SK-N-SH (cell line): ENCODE measurements at regions not wholly inside any gene's neighbourhood (a gene's known extent, or its start where the extent isn't known, plus 50 kb on each side); places are given as distances from the start of the nearest gene placed in this dataset.

ENCODE experiments used
- CTCF ChIA-PET: fragments of 300-600, 350-600 bp; formaldehyde crosslinking; extraction: SDS; loops from one replicate; lab custom pipeline; 2021; lab: Yijun Ruan, JAX
- POLR2A ChIA-PET: fragments of 350-600 bp; sonication (Branson Sonifier 250); formaldehyde crosslinking; extraction: SDS; loops from one replicate; lab custom pipeline; 2020; ENCODE audit warnings: antibody characterized with exemption, inconsistent platforms; lab: Yijun Ruan, JAX
- DNase-seq: peaks from one replicate; pipeline ENCODE4 v3.0.0; 2012
- H2AFZ ChIP-seq: fragments of 200-600 bp; sonication (generic); 2 replicates; pipeline ENCODE4 v1.8.1; 2016; ENCODE audit warnings: antibody characterized with exemption, mild to moderate bottlenecking, low read depth
- H3F3A ChIP-seq: fragments of 200-600 bp; sonication (generic); replicated peaks from 2 replicates; pipeline ENCODE3; 2016; ENCODE audit warnings: antibody characterized with exemption, mild to moderate bottlenecking; ENCODE audit not compliant: insufficient read depth
- H3K27ac ChIP-seq, 2 experiments: fragments of 200-500 bp in 1 of 2; fragments of 200-600 bp in 1 of 2; sonication (Bioruptor generic) in 1 of 2; sonication (generic), shearing (Covaris generic) in 1 of 2; 2 replicates each; pipeline versions ENCODE4 v1.5.1 to v1.6.1; 2014 to 2016; ENCODE audit warnings: low read depth in 2 of 2, inconsistent platforms in 1 of 2, low read length in 1 of 2, mild to moderate bottlenecking in 1 of 2, mixed read lengths in 1 of 2
- H3K27me3 ChIP-seq: fragments of 200-600 bp; sonication (generic), shearing (Covaris generic); 2 replicates; pipeline ENCODE4 v1.6.1; 2016; ENCODE audit warnings: mixed run types; ENCODE audit not compliant: insufficient read depth
- H3K36me3 ChIP-seq, 2 experiments: fragments of 200-500 bp in 1 of 2; fragments of 200-600 bp in 1 of 2; sonication (Bioruptor generic) in 1 of 2; sonication (generic) in 1 of 2; replicated peaks in 1 of 2; 2 replicates each; pipeline versions ENCODE3 to v1.5.1; 2014 to 2016; ENCODE audit warnings: low read length in 1 of 2, mild to moderate bottlenecking in 1 of 2; ENCODE audit not compliant: insufficient read depth in 2 of 2, control insufficient read depth in 1 of 2
- H3K4me1 ChIP-seq, 2 experiments: fragments of 200-500 bp in 1 of 2; fragments of 200-600 bp in 1 of 2; sonication (Bioruptor generic) in 1 of 2; sonication (generic), shearing (Covaris generic) in 1 of 2; 2 replicates each; pipeline versions ENCODE4 v1.5.1 to v1.6.1; 2014 to 2016; ENCODE audit warnings: low read depth in 1 of 2, low read length in 1 of 2, mixed run types in 1 of 2; ENCODE audit not compliant: insufficient read depth in 2 of 2, control insufficient read depth in 1 of 2
- H3K4me2 ChIP-seq: fragments of 200-600 bp; sonication (generic), shearing (Covaris generic); 2 replicates; pipeline ENCODE4 v1.6.1; 2017; ENCODE audit warnings: mixed run types
- H3K4me3 ChIP-seq, 2 experiments: fragments of 200-500 bp in 1 of 2; fragments of 200-600 bp in 1 of 2; sonication (Bioruptor generic) in 1 of 2; sonication (generic), shearing (Covaris generic) in 1 of 2; 2 replicates each; pipeline versions ENCODE4 v1.5.1 to v1.8.1; 2014 to 2016; ENCODE audit warnings: low read depth in 2 of 2, inconsistent platforms in 1 of 2, low read length in 1 of 2, mild to moderate bottlenecking in 1 of 2, mixed read lengths in 1 of 2, moderate library complexity in 1 of 2
- H3K79me2 ChIP-seq: fragments of 200-600 bp; sonication (generic); 2 replicates; pipeline ENCODE4 v1.8.1; 2017; ENCODE audit warnings: mild to moderate bottlenecking; ENCODE audit not compliant: insufficient read depth
- H3K9ac ChIP-seq: fragments of 200-600 bp; sonication (generic); 2 replicates; pipeline ENCODE4 v1.6.1; 2017; ENCODE audit warnings: mixed run types
- H3K9me2 ChIP-seq: fragments of 200-600 bp; sonication (generic); 2 replicates; pipeline ENCODE4 v1.6.1; 2017; ENCODE audit warnings: mixed run types
- H3K9me3 ChIP-seq: fragments of 200-600 bp; sonication (generic); 2 replicates; pipeline ENCODE4 v1.6.1; 2017; ENCODE audit warnings: mixed run types, mild to moderate bottlenecking, moderate library complexity
- H4K20me1 ChIP-seq: fragments of 200-600 bp; sonication (generic); 2 replicates; pipeline ENCODE4 v1.6.1; 2017; ENCODE audit warnings: mild to moderate bottlenecking, mixed run types; ENCODE audit not compliant: insufficient read depth
- CHD2 ChIP-seq: fragments of 150-350 bp; IDR thresholded peaks from 2 replicates; pipeline ENCODE4 v1.6.1; 2018; ENCODE audit warnings: low read length; ENCODE audit not compliant: partially characterized antibody
- ELF1 ChIP-seq: IDR thresholded peaks from 2 replicates; pipeline ENCODE4 v1.4.0; 2012
- EP300 ChIP-seq, 2 experiments: IDR thresholded peaks; 2 replicates each; pipeline versions ENCODE4 v1.4.0 to v1.6.1; 2012; ENCODE audit warnings: borderline replicate concordance in 1 of 2, low read depth in 1 of 2, low read length in 1 of 2
- FOSL2 ChIP-seq: IDR thresholded peaks from 2 replicates; pipeline ENCODE4 v1.4.0; 2012; ENCODE audit warnings: low read depth, mild to moderate bottlenecking, moderate library complexity, borderline replicate concordance
- FOXJ3 ChIP-seq: sonication (generic); formaldehyde crosslinking; IDR thresholded peaks from 2 replicates; pipeline ENCODE4 v1.5.1; 2020; ENCODE audit warnings: mild to moderate bottlenecking, missing genetic modification reagents
- FOXM1 ChIP-seq: IDR thresholded peaks from 2 replicates; pipeline ENCODE4 v1.4.0; 2012; ENCODE audit warnings: low read depth, mild to moderate bottlenecking
- GABPA ChIP-seq: IDR thresholded peaks from 2 replicates; pipeline ENCODE4 v1.4.0; 2012; ENCODE audit warnings: low read depth, mild to moderate bottlenecking
- IRF3 ChIP-seq: fragments of 150-350 bp; IDR thresholded peaks from 2 replicates; pipeline ENCODE4 v1.6.1; 2016; ENCODE audit warnings: mild to moderate bottlenecking, low read depth, low read length
- MAX ChIP-seq: IDR thresholded peaks from 2 replicates; pipeline ENCODE4 v1.4.0; 2012; ENCODE audit warnings: low read depth
- MXI1 ChIP-seq: IDR thresholded peaks from 2 replicates; pipeline ENCODE4 v1.6.1; 2012; ENCODE audit warnings: mild to moderate bottlenecking, low read depth, low read length, improper control_type of control experiment
- NRF1 ChIP-seq: IDR thresholded peaks from 2 replicates; pipeline ENCODE4 v1.6.1; 2012; ENCODE audit warnings: low read depth, mild to moderate bottlenecking, low read length
- PBX3 ChIP-seq: IDR thresholded peaks from 2 replicates; pipeline ENCODE4; 2012
- POLR2AphosphoS5 ChIP-seq: IDR thresholded peaks from 2 replicates; pipeline ENCODE4 v1.6.1; 2012; ENCODE audit warnings: low read depth, low read length
- RAD21 ChIP-seq: IDR thresholded peaks from 2 replicates; pipeline ENCODE4 v1.6.1; 2012; ENCODE audit warnings: mild to moderate bottlenecking, low read length
- RCOR1 ChIP-seq: fragments of 150-350 bp; IDR thresholded peaks from 2 replicates; pipeline ENCODE4 v1.6.1; 2017; ENCODE audit warnings: antibody characterized with exemption, low read length
- RXRA ChIP-seq: IDR thresholded peaks from 2 replicates; pipeline ENCODE4 v1.4.0; 2012; ENCODE audit warnings: low read depth, mild to moderate bottlenecking, borderline replicate concordance
- SMC3 ChIP-seq: IDR thresholded peaks from 2 replicates; pipeline ENCODE4 v1.6.1; 2012; ENCODE audit warnings: low read depth, low read length, improper control_type of control experiment
- USF1 ChIP-seq: IDR thresholded peaks from 2 replicates; pipeline ENCODE4 v1.4.0; 2012; ENCODE audit warnings: low read depth, borderline replicate concordance
- USF2 ChIP-seq: fragments of 150-350 bp; IDR thresholded peaks from 2 replicates; pipeline ENCODE4 v1.6.1; 2017; ENCODE audit warnings: antibody characterized with exemption, low read length, low read depth, borderline replicate concordance
- YY1 ChIP-seq: IDR thresholded peaks from 2 replicates; pipeline ENCODE4 v1.4.0; 2012; ENCODE audit warnings: low read depth, mild to moderate bottlenecking
- ZBTB33 ChIP-seq: IDR thresholded peaks from 2 replicates; pipeline ENCODE4 v1.4.0; 2012; ENCODE audit warnings: low read depth, borderline replicate concordance
- WGBS: methylation state at CpG from one replicate; pipeline ENCODE4 v1.1.6; 2017; ENCODE audit warnings: low lambda C conversion rate; 5-methylcytosine and 5-hydroxymethylcytosine counted together

GRCh38 chr11:129592191-129592590 is 216.5 kb downstream of the BARX2 start:
- no peaks in the 10 kb centered on the region for H3K36me3 ChIP-seq
- H3K9ac ChIP-seq: no peak overlapping the region
- ChIA-PET CTCF (no interaction called here), POLR2A (no interaction called here)
- WGBS: 81% methylated on average over 8 of the region's 8 CpGs
- H3K4me3 ChIP-seq: no peak overlapping the region
- H3K9me2 ChIP-seq: no peaks in the 10 kb centered on the region
- peaks cover 0 to 12% of the 10 kb centered on the region in 2 experiments; a peak in 1 of 4 replicates for H3K4me1 ChIP-seq
- no peak for DNase-seq
- no peaks in the 10 kb centered on the region; the same call in 1 of the 2 replicates for H3K27me3 ChIP-seq
- H3K4me2 ChIP-seq: no peak overlapping the region
- no peaks in the 10 kb centered on the region for H3F3A ChIP-seq
- no peak overlapping the region for H3K27ac ChIP-seq
- no peaks in the 10 kb centered on the region for H4K20me1 ChIP-seq
- no peaks in the 10 kb centered on the region for H3K9me3 ChIP-seq
- TF ChIP-seq CHD2 (no peak), IRF3 (no peak), FOXJ3 (CRISPR knock-in tag) (no peak), SMC3 (no peak), GABPA (no peak), MXI1 (no peak), EP300 (IDR thresholded peaks at IDR 0.05; ENCODE audit: borderline replicate concordance in 1 of 2, low read depth in 1 of 2, low read length in 1 of 2) (no peak), ELF1 (no peak), FOXM1 (no peak), PBX3 (no peak), RAD21 (no peak), RXRA (no peak), USF1 (no peak), POLR2AphosphoS5 (no peak), MAX (no peak), FOSL2 (no peak), NRF1 (no peak)
- no peak overlapping the region for H2AFZ ChIP-seq
- no peaks in the 10 kb centered on the region for H3K79me2 ChIP-seq

- ChIA-PET CTCF (no interaction called here), POLR2A (no interaction called here)
- 41% methylated on average over 2 of the region's 2 CpGs for WGBS
Observed at GRCh38 chr11:129593098-129593497, 217.4 kb downstream of the BARX2 start.

More at GRCh38 chr11:129593098-129593497, 217.4 kb downstream of the BARX2 start:
- H3K9ac ChIP-seq: no peak overlapping the region
- H3K9me2 ChIP-seq: no peaks in the 10 kb centered on the region
- no peak overlapping the region for H3K4me3 ChIP-seq
- H3F3A ChIP-seq: no peaks in the 10 kb centered on the region
- no peaks in the 10 kb centered on the region for H3K79me2 ChIP-seq
- H3K27me3 ChIP-seq: no peaks in the 10 kb centered on the region; the same call in 1 of the 2 replicates
- H3K9me3 ChIP-seq: no peaks in the 10 kb centered on the region
- TF ChIP-seq YY1: no peak
- no peak for TF ChIP-seq USF2
- no peak for TF ChIP-seq POLR2AphosphoS5
- no peak for TF ChIP-seq FOXM1
- no peak for TF ChIP-seq SMC3
- no peak for TF ChIP-seq RCOR1
- no peak for TF ChIP-seq ZBTB33
- H3K27ac ChIP-seq: no peak overlapping the region
- DNase-seq: no peak
- no peak overlapping the region for H3K4me2 ChIP-seq
- peaks cover 0 to 12% of the 10 kb centered on the region in 2 experiments; a peak in 1 of 4 replicates for H3K4me1 ChIP-seq
- no peaks in the 10 kb centered on the region for H4K20me1 ChIP-seq
- H2AFZ ChIP-seq: no peak overlapping the region
- no peaks in the 10 kb centered on the region for H3K36me3 ChIP-seq
